Suprapubic skin (tissue), 4 donors: ENCODE measurements at regions not wholly inside any gene's neighbourhood (a gene's known extent, or its start where the extent isn't known, plus 50 kb on each side); places are given as distances from the start of the nearest gene placed in this dataset.

Source experiments
- DNase-seq, 2 donors: peaks; one replicate each; pipeline ENCODE4 v3.0.0-alpha.2; 2019; ENCODE audit warnings: low spot score in 2 of 2
- H3K27ac ChIP-seq: fragments of 200-600 bp; sonication (generic); one replicate; pipeline ENCODE4 v1.5.1; 2019
- H3K27me3 ChIP-seq: fragments of 200-600 bp; sonication (generic); one replicate; pipeline ENCODE4 v1.5.1; 2019
- H3K36me3 ChIP-seq: fragments of 200-600 bp; sonication (generic); one replicate; pipeline ENCODE4 v1.5.1; 2019
- H3K4me1 ChIP-seq: fragments of 200-600 bp; sonication (generic); one replicate; pipeline ENCODE4 v1.5.1; 2019
- H3K4me3 ChIP-seq: fragments of 200-600 bp; sonication (generic); one replicate; pipeline ENCODE4 v1.5.1; 2019; ENCODE audit warnings: mild to moderate bottlenecking
- H3K9me3 ChIP-seq: fragments of 200-600 bp; sonication (generic); one replicate; pipeline ENCODE4 v1.5.1; 2019
- CTCF ChIP-seq, 2 donors: fragments of 200-600 bp in 1 of 2; fragments of 450-650 bp in 1 of 2; sonication (generic) in 1 of 2; IDR thresholded peaks; one replicate each; pipeline ENCODE4 v1.5.1; 2016 to 2019; ENCODE audit warnings: antibody characterized with exemption in 2 of 2, mild to moderate bottlenecking in 1 of 2, moderate library complexity in 1 of 2
- EP300 ChIP-seq: sonication (generic); formaldehyde crosslinking; IDR thresholded peaks from one replicate; pipeline ENCODE4 v1.6.1; 2017; ENCODE audit warnings: antibody characterized with exemption
- POLR2A ChIP-seq, 2 donors: fragments of 450-650 bp; IDR thresholded peaks; one replicate each; pipeline ENCODE4 v1.6.1; 2017; ENCODE audit warnings: antibody characterized with exemption in 2 of 2, mild to moderate bottlenecking in 2 of 2, moderate library complexity in 2 of 2
- POLR2AphosphoS5 ChIP-seq, 3 donors: sonication (generic); formaldehyde crosslinking; IDR thresholded peaks; one replicate each; pipeline ENCODE4 v1.6.1; 2017; ENCODE audit warnings: antibody characterized with exemption in 3 of 3
- WGBS: methylation state at CpG from one replicate; pipeline ENCODE4 v1.1.5; 2018; 5-methylcytosine and 5-hydroxymethylcytosine counted together

- Histone ChIP-seq H3K27ac (no peak overlapping the region), H3K36me3 (no peaks in the 10 kb centered on the region), H3K9me3 (no peaks in the 10 kb centered on the region), H3K27me3 (no peaks in the 10 kb centered on the region), H3K4me1 (no peaks in the 10 kb centered on the region), H3K4me3 (no peak overlapping the region)
- no peak for DNase-seq
- WGBS, result 95% methylated on average over 2 of the region's 2 CpGs
- TF ChIP-seq POLR2AphosphoS5 (IDR thresholded peaks at IDR 0.05) (no peak), CTCF (IDR thresholded peaks at IDR 0.05) (no peak), EP300 (no peak), POLR2A (IDR thresholded peaks at IDR 0.05) (no peak)
Observed at GRCh38 chr5:175384724-175385552, 59.0 kb downstream of the DRD1 start.

GRCh38 chr5:175383350-175383749 is 60.6 kb downstream of the DRD1 start:
- WGBS, result 65% methylated on average over 4 of the region's 4 CpGs
- no peak for TF ChIP-seq EP300
- no peak for TF ChIP-seq POLR2AphosphoS5 (IDR thresholded peaks at IDR 0.05)
- TF ChIP-seq CTCF (IDR thresholded peaks at IDR 0.05), result no peak
- TF ChIP-seq POLR2A (IDR thresholded peaks at IDR 0.05), result no peak
- no peak for DNase-seq
- no peaks in the 10 kb centered on the region for H3K4me1 ChIP-seq
- H3K27me3 ChIP-seq, result no peaks in the 10 kb centered on the region
- no peaks in the 10 kb centered on the region for H3K9me3 ChIP-seq
- no peak overlapping the region for H3K4me3 ChIP-seq
- no peak overlapping the region for H3K27ac ChIP-seq
- no peaks in the 10 kb centered on the region for H3K36me3 ChIP-seq

GRCh38 chr5:175382171-175382570 is 61.8 kb downstream of the DRD1 start:
- no peak overlapping the region for H3K27ac ChIP-seq
- H3K4me1 ChIP-seq, result no peaks in the 10 kb centered on the region
- 69% methylated on average over 1 of the region's 1 CpG for WGBS
- H3K36me3 ChIP-seq, result no peaks in the 10 kb centered on the region
- TF ChIP-seq POLR2A (IDR thresholded peaks at IDR 0.05) (no peak), POLR2AphosphoS5 (IDR thresholded peaks at IDR 0.05) (no peak), CTCF (IDR thresholded peaks at IDR 0.05) (no peak), EP300 (no peak)
- H3K9me3 ChIP-seq, result no peaks in the 10 kb centered on the region
- H3K27me3 ChIP-seq, result no peaks in the 10 kb centered on the region
- no peak for DNase-seq
- H3K4me3 ChIP-seq, result no peak overlapping the region

- Histone ChIP-seq H3K27me3 (no peaks in the 10 kb centered on the region), H3K4me3 (no peak overlapping the region), H3K4me1 (no peaks in the 10 kb centered on the region), H3K9me3 (no peaks in the 10 kb centered on the region), H3K27ac (no peak overlapping the region), H3K36me3 (no peaks in the 10 kb centered on the region)
- TF ChIP-seq EP300, result no peak
- TF ChIP-seq CTCF (IDR thresholded peaks at IDR 0.05), result no peak
- no peak for TF ChIP-seq POLR2AphosphoS5 (IDR thresholded peaks at IDR 0.05)
- no peak for TF ChIP-seq POLR2A (IDR thresholded peaks at IDR 0.05)
- 51% methylated on average over 4 of the region's 4 CpGs for WGBS
- DNase-seq, result no peak
Observed at GRCh38 chr5:175381130-175381529, 62.9 kb downstream of the DRD1 start.

GRCh38 chr5:175380701-175381100 is 63.3 kb downstream of the DRD1 start:
- WGBS, result 79% methylated on average over 2 of the region's 2 CpGs
- Histone ChIP-seq H3K4me3 (no peak overlapping the region), H3K9me3 (no peaks in the 10 kb centered on the region), H3K27ac (no peak overlapping the region), H3K4me1 (no peaks in the 10 kb centered on the region), H3K36me3 (no peaks in the 10 kb centered on the region), H3K27me3 (no peaks in the 10 kb centered on the region)
- TF ChIP-seq EP300 (no peak), POLR2A (IDR thresholded peaks at IDR 0.05) (no peak), POLR2AphosphoS5 (IDR thresholded peaks at IDR 0.05) (no peak), CTCF (IDR thresholded peaks at IDR 0.05) (no peak)
- no peak for DNase-seq
